Muscle layer of duodenum (tissue), 2 donors: ENCODE measurements at regions not wholly inside any gene's neighbourhood (a gene's known extent, or its start where the extent isn't known, plus 50 kb on each side); places are given as distances from the start of the nearest gene placed in this dataset.

Experiments used
- H3K27ac ChIP-seq: one replicate; pipeline ENCODE4 v1.7.0; 2013; ENCODE audit warnings: mild to moderate bottlenecking, low read length
- H3K27me3 ChIP-seq: one replicate; pipeline ENCODE4 v1.7.0; 2013; ENCODE audit warnings: low read depth, mild to moderate bottlenecking, control low read depth, low read length
- H3K36me3 ChIP-seq, 2 donors: one replicate each; pipeline ENCODE4 v1.7.0; 2013; ENCODE audit warnings: low read length in 2 of 2, control low read depth in 1 of 2, mild to moderate bottlenecking in 1 of 2; ENCODE audit not compliant: insufficient read depth in 2 of 2, control insufficient read depth in 1 of 2
- H3K4me1 ChIP-seq, 2 donors: one replicate each; pipeline ENCODE4 v1.7.0; 2013; ENCODE audit warnings: low read length in 2 of 2, mild to moderate bottlenecking in 2 of 2, control low read depth in 1 of 2, moderate library complexity in 1 of 2; ENCODE audit not compliant: insufficient read depth in 2 of 2, control insufficient read depth in 1 of 2
- H3K4me3 ChIP-seq, 2 donors: one replicate each; pipeline ENCODE4 v1.7.0; 2013; ENCODE audit warnings: low read length in 2 of 2, low read depth in 1 of 2, mild to moderate bottlenecking in 1 of 2
- H3K9me3 ChIP-seq, 2 donors: one replicate each; pipeline ENCODE4 v1.7.0; 2013; ENCODE audit warnings: low read length in 2 of 2, control low read depth in 1 of 2, mild to moderate bottlenecking in 1 of 2; ENCODE audit not compliant: control insufficient read depth in 1 of 2
- donor health status: healthy.

GRCh38 chr5:56683733-56684132, 131.6 kb upstream of the MAP3K1 start:
- no peak overlapping the region for H3K27ac ChIP-seq
- H3K4me3 ChIP-seq, result no peak overlapping the region
- no peaks in the 10 kb centered on the region for H3K9me3 ChIP-seq
- no peaks in the 10 kb centered on the region for H3K36me3 ChIP-seq
- H3K4me1 ChIP-seq, result no peaks in the 10 kb centered on the region
- no peaks in the 10 kb centered on the region for H3K27me3 ChIP-seq

GRCh38 chr5:56683281-56683680, 132.1 kb upstream of the MAP3K1 start:
- Histone ChIP-seq H3K9me3 (no peaks in the 10 kb centered on the region), H3K36me3 (no peaks in the 10 kb centered on the region)

GRCh38 chr5:56681346-56681745, 134.0 kb upstream of the MAP3K1 start:
- no peaks in the 10 kb centered on the region for H3K27me3 ChIP-seq

More at GRCh38 chr5:56683281-56683680, 132.1 kb upstream of the MAP3K1 start:
- no peak overlapping the region for H3K27ac ChIP-seq
- H3K4me3 ChIP-seq, result no peak overlapping the region
- H3K27me3 ChIP-seq, result no peaks in the 10 kb centered on the region
- no peaks in the 10 kb centered on the region for H3K4me1 ChIP-seq

GRCh38 chr5:56680731-56681130, 134.6 kb upstream of the MAP3K1 start:
- Histone ChIP-seq H3K27me3 (no peaks in the 10 kb centered on the region), H3K9me3 (no peaks in the 10 kb centered on the region), H3K36me3 (no peaks in the 10 kb centered on the region), H3K4me1 (no peaks in the 10 kb centered on the region), H3K27ac (no peak overlapping the region), H3K4me3 (no peak overlapping the region)

More at GRCh38 chr5:56681346-56681745, 134.0 kb upstream of the MAP3K1 start:
- Histone ChIP-seq H3K36me3 (no peaks in the 10 kb centered on the region), H3K4me1 (no peaks in the 10 kb centered on the region), H3K4me3 (no peak overlapping the region), H3K9me3 (no peaks in the 10 kb centered on the region), H3K27ac (no peak overlapping the region)

GRCh38 chr5:56677690-56678305, 137.6 kb upstream of the MAP3K1 start:
- no peaks in the 10 kb centered on the region for H3K36me3 ChIP-seq
- H3K27ac ChIP-seq, result no peak overlapping the region
- no peaks in the 10 kb centered on the region for H3K9me3 ChIP-seq
- no peaks in the 10 kb centered on the region for H3K4me1 ChIP-seq
- H3K27me3 ChIP-seq, result no peaks in the 10 kb centered on the region
- no peak overlapping the region for H3K4me3 ChIP-seq

- Histone ChIP-seq H3K9me3 (no peaks in the 10 kb centered on the region), H3K4me1 (no peaks in the 10 kb centered on the region), H3K27me3 (no peaks in the 10 kb centered on the region), H3K4me3 (no peak overlapping the region), H3K27ac (no peak overlapping the region), H3K36me3 (no peaks in the 10 kb centered on the region)
Observed at GRCh38 chr5:56676091-56676768, 139.1 kb upstream of the MAP3K1 start.

- H3K9me3 ChIP-seq, result no peaks in the 10 kb centered on the region
- H3K27me3 ChIP-seq, result no peaks in the 10 kb centered on the region
- no peak overlapping the region for H3K27ac ChIP-seq
- H3K4me1 ChIP-seq, result no peaks in the 10 kb centered on the region
- H3K36me3 ChIP-seq, result no peaks in the 10 kb centered on the region
- no peak overlapping the region for H3K4me3 ChIP-seq
Observed at GRCh38 chr5:56674441-56674840, 140.9 kb upstream of the MAP3K1 start.

- no peaks in the 10 kb centered on the region for H3K4me1 ChIP-seq
- no peaks in the 10 kb centered on the region for H3K36me3 ChIP-seq
- no peak overlapping the region for H3K27ac ChIP-seq
- H3K27me3 ChIP-seq, result no peaks in the 10 kb centered on the region
- no peak overlapping the region for H3K4me3 ChIP-seq
- H3K9me3 ChIP-seq, result no peaks in the 10 kb centered on the region
Observed at GRCh38 chr5:56673171-56673570, 142.2 kb upstream of the MAP3K1 start.

GRCh38 chr5:56671571-56671970, 143.8 kb upstream of the MAP3K1 start:
- no peaks in the 10 kb centered on the region for H3K4me1 ChIP-seq
- H3K4me3 ChIP-seq, result no peak overlapping the region
- no peaks in the 10 kb centered on the region for H3K27me3 ChIP-seq
- H3K27ac ChIP-seq, result peak overlapping the region; percentile 49
- peaks cover 0 to 3% of the 10 kb centered on the region in 2 donors for H3K9me3 ChIP-seq
- H3K36me3 ChIP-seq, result no peaks in the 10 kb centered on the region

- H3K27me3 ChIP-seq, result no peaks in the 10 kb centered on the region
- H3K36me3 ChIP-seq, result no peaks in the 10 kb centered on the region
- H3K9me3 ChIP-seq, result peaks cover 0 to 3% of the 10 kb centered on the region in 2 donors
- peak overlapping the region; percentile 49 for H3K27ac ChIP-seq
- no peaks in the 10 kb centered on the region for H3K4me1 ChIP-seq
- H3K4me3 ChIP-seq, result no peak overlapping the region
Observed at GRCh38 chr5:56670916-56671315, 144.4 kb upstream of the MAP3K1 start.

GRCh38 chr5:56669534-56670483, 145.5 kb upstream of the MAP3K1 start:
- no peaks in the 10 kb centered on the region for H3K27me3 ChIP-seq
- peak overlapping the region; percentile 49 for H3K27ac ChIP-seq
- peaks cover 0 to 3% of the 10 kb centered on the region in 2 donors for H3K9me3 ChIP-seq
- H3K4me1 ChIP-seq, result no peaks in the 10 kb centered on the region
- no peak overlapping the region for H3K4me3 ChIP-seq
- no peaks in the 10 kb centered on the region for H3K36me3 ChIP-seq
